H9 (cell line): ENCODE measurements at regions not wholly inside any gene's neighbourhood (a gene's known extent, or its start where the extent isn't known, plus 50 kb on each side); places are given as distances from the start of the nearest gene placed in this dataset.

ENCODE experiments used
- DNase-seq: peaks from one replicate; pipeline ENCODE4 v3.0.0-alpha.2; 2017
- H2AFZ ChIP-seq: one replicate; pipeline ENCODE4 v1.6.1; 2013; ENCODE audit warnings: mild to moderate bottlenecking, low read length, control low read depth, moderate library complexity
- H2AK5ac ChIP-seq: 2 replicates; pipeline ENCODE4 v1.6.1; 2013; ENCODE audit warnings: low read length, control low read depth, mixed read lengths; ENCODE audit not compliant: insufficient read length
- H2BK120ac ChIP-seq: one replicate; pipeline ENCODE4 v1.6.1; 2013; ENCODE audit warnings: low read depth, mild to moderate bottlenecking, low read length, control low read depth, inconsistent platforms; ENCODE audit not compliant: poor library complexity, severe bottlenecking
- H2BK12ac ChIP-seq: 2 replicates; pipeline ENCODE4 v1.6.1; 2013; ENCODE audit warnings: low read length, control low read depth, mixed read lengths, low read depth; ENCODE audit not compliant: insufficient read length
- H2BK15ac ChIP-seq: 2 replicates; pipeline ENCODE4 v1.6.1; 2013; ENCODE audit warnings: low read depth, low read length, control low read depth
- H2BK20ac ChIP-seq: one replicate; pipeline ENCODE4 v1.6.1; 2013; ENCODE audit warnings: low read depth, mild to moderate bottlenecking, low read length, control low read depth, inconsistent platforms; ENCODE audit not compliant: poor library complexity, severe bottlenecking
- H2BK5ac ChIP-seq: 2 replicates; pipeline ENCODE4 v1.6.1; 2013; ENCODE audit warnings: low read length, control low read depth, mixed read lengths; ENCODE audit not compliant: insufficient read length
- H3K14ac ChIP-seq: 2 replicates; pipeline ENCODE4 v1.6.1; 2013; ENCODE audit warnings: low read length, control low read depth; ENCODE audit not compliant: insufficient read depth
- H3K18ac ChIP-seq: 2 replicates; pipeline ENCODE4 v1.6.1; 2013; ENCODE audit warnings: low read depth, mild to moderate bottlenecking, mixed read lengths, low read length, control low read depth; ENCODE audit not compliant: insufficient read length
- H3K23ac ChIP-seq: 2 replicates; pipeline ENCODE4 v1.6.1; 2013; ENCODE audit warnings: low read length, control low read depth, mixed read lengths, low read depth; ENCODE audit not compliant: insufficient read length
- H3K23me2 ChIP-seq: 2 replicates; pipeline ENCODE4 v1.6.1; 2013; ENCODE audit warnings: low read depth, mild to moderate bottlenecking, mixed read lengths, low read length, control low read depth; ENCODE audit not compliant: insufficient read length, poor library complexity, severe bottlenecking
- H3K27ac ChIP-seq: 2 replicates; pipeline ENCODE4 v1.5.1; 2013; ENCODE audit warnings: low read length, control low read depth, mixed read lengths, low read depth; ENCODE audit not compliant: insufficient read length
- H3K27me3 ChIP-seq: 2 replicates; pipeline ENCODE4 v1.6.1; 2013; ENCODE audit warnings: low read length, control low read depth, inconsistent platforms; ENCODE audit not compliant: insufficient read depth
- H3K4ac ChIP-seq: 2 replicates; pipeline ENCODE4 v1.6.1; 2013; ENCODE audit warnings: low read depth, mild to moderate bottlenecking, control low read depth, inconsistent platforms, low read length, moderate library complexity
- H3K4me1 ChIP-seq: 2 replicates; pipeline ENCODE4 v1.6.1; 2013; ENCODE audit warnings: low read length, control low read depth, inconsistent platforms; ENCODE audit not compliant: insufficient read depth
- H3K4me2 ChIP-seq: 2 replicates; pipeline ENCODE4 v1.6.1; 2013; ENCODE audit warnings: low read length, control low read depth, mixed read lengths; ENCODE audit not compliant: insufficient read length, insufficient read depth
- H3K56ac ChIP-seq: 2 replicates; pipeline ENCODE4 v1.6.1; 2013; ENCODE audit warnings: low read depth, mild to moderate bottlenecking, mixed read lengths, low read length, control low read depth; ENCODE audit not compliant: insufficient read length
- H3K79me1 ChIP-seq: 2 replicates; pipeline ENCODE4 v1.6.1; 2013; ENCODE audit warnings: low read depth, mild to moderate bottlenecking, moderate library complexity, low read length, control low read depth, inconsistent platforms; ENCODE audit not compliant: insufficient read depth, poor library complexity, severe bottlenecking
- H3K79me2 ChIP-seq: 2 replicates; pipeline ENCODE4 v1.6.1; 2013; ENCODE audit warnings: low read length, control low read depth, inconsistent platforms; ENCODE audit not compliant: insufficient read depth
- H3K9ac ChIP-seq: 2 replicates; pipeline ENCODE4 v1.6.1; 2013; ENCODE audit warnings: low read length, control low read depth, mixed read lengths; ENCODE audit not compliant: insufficient read length; ENCODE audit errors: extremely low read depth
- H3K9me3 ChIP-seq: one replicate; pipeline ENCODE4 v1.6.1; 2013; ENCODE audit warnings: low read depth, low read length, inconsistent platforms; ENCODE audit not compliant: control insufficient read depth
- H3T11ph ChIP-seq: one replicate; pipeline ENCODE4 v1.6.1; 2013; ENCODE audit warnings: mild to moderate bottlenecking, low read length, control low read depth, inconsistent platforms
- H4K20me1 ChIP-seq: one replicate; pipeline ENCODE4 v1.6.1; 2013; ENCODE audit not compliant: control insufficient read depth, insufficient read length, insufficient read depth
- H4K5ac ChIP-seq: 2 replicates; pipeline ENCODE4 v1.6.1; 2013; ENCODE audit warnings: low read depth, mild to moderate bottlenecking, mixed read lengths, low read length, control low read depth; ENCODE audit not compliant: insufficient read length
- H4K8ac ChIP-seq: replicated peaks from 2 replicates; pipeline ENCODE4 v1.6.1; 2013; ENCODE audit warnings: low read length, control low read depth, mixed read lengths, low read depth; ENCODE audit not compliant: insufficient read length
- H4K91ac ChIP-seq: 2 replicates; pipeline ENCODE4 v1.6.1; 2013; ENCODE audit warnings: low read depth, mild to moderate bottlenecking, moderate library complexity, mixed read lengths, low read length, control low read depth; ENCODE audit not compliant: insufficient read length
- H3K27ac Mint-ChIP-seq, 3 experiments: 2 replicates in 2 of 3; 3 replicates in 1 of 3; pipeline ENCODE4 v1.8.0; 2020 to 2021; ENCODE audit warnings: mixed read lengths in 3 of 3, mild to moderate bottlenecking in 1 of 3, moderate library complexity in 1 of 3
- H3K27me3 Mint-ChIP-seq: 2 replicates; pipeline ENCODE4 v1.8.0; 2021; ENCODE audit warnings: low read depth, mild to moderate bottlenecking, moderate library complexity, mixed read lengths
- H3K36me3 Mint-ChIP-seq, 3 experiments: 2 replicates in 2 of 3; 3 replicates in 1 of 3; pipeline ENCODE4 v1.8.0; 2020 to 2021; ENCODE audit warnings: low read depth in 3 of 3, mixed read lengths in 3 of 3; ENCODE audit not compliant: insufficient read depth in 1 of 3
- H3K4me1 Mint-ChIP-seq, 2 experiments: 2 replicates each; pipeline ENCODE4 v1.8.0; 2020; ENCODE audit warnings: mixed read lengths in 2 of 2
- H3K4me3 Mint-ChIP-seq, 2 experiments: 2 replicates in 1 of 2; 3 replicates in 1 of 2; pipeline ENCODE4 v1.8.0; 2020 to 2021; ENCODE audit warnings: mild to moderate bottlenecking in 2 of 2, mixed read lengths in 2 of 2, moderate library complexity in 1 of 2
- H3K9me3 Mint-ChIP-seq, 2 experiments: 2 replicates in 1 of 2; 3 replicates in 1 of 2; pipeline ENCODE4 v1.8.0; 2020; ENCODE audit warnings: mild to moderate bottlenecking in 2 of 2, mixed read lengths in 2 of 2, moderate library complexity in 1 of 2
- WGBS: extraction: QIAGEN DNeasy Blood & Tissue Kit; methylation state at CpG from one replicate; pipeline ENCODE4 v1.1.7; 2013; ENCODE audit warnings: missing lambda C conversion rate, low lambda C conversion rate, mixed read lengths; ENCODE audit not compliant: insufficient read length; ENCODE audit errors: extremely low coverage; 5-methylcytosine and 5-hydroxymethylcytosine counted together
- TF ChIP-seq, protein P1 (sequence below): fragments of 200-600 bp; sonication (generic); conservative IDR thresholded peaks from 3 replicates; pipeline ENCODE4 v1.8.0; 2021; ENCODE audit warnings: antibody characterized with exemption, mild to moderate bottlenecking

DNA sequence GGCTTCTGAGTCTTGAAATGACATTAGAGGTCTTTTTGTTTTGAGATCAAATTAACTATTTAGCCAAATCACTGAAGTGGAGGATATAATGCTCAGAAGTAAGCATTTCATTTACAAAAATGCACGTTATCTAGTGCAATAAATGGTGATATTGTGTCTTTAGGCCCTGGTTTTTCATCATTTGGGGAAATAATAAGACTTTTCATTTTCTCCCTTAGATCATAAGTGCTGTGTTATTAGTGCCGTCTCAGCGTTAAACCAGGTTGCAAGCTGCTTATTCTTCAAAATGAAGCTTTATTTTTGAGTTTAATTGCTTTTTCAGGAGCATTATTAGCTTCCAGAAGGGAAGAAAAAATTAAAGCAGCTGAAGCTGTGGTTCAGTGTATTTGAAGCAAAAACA, 1416.8 kb upstream of the GOT2 start:
- Histone ChIP-seq H4K20me1 (no peaks in the 10 kb centered on the region), H3K9me3 (no peaks in the 10 kb centered on the region), H2BK20ac (no peak overlapping the region), H4K5ac (no peak overlapping the region), H3K4ac (no peak overlapping the region), H3T11ph (no peak overlapping the region), H3K27me3 (no peaks in the 10 kb centered on the region), H3K27ac (no peak overlapping the region), H3K56ac (no peak overlapping the region), H3K79me1 (no peaks in the 10 kb centered on the region), H2BK15ac (no peak overlapping the region), H2AK5ac (no peak overlapping the region), H3K9ac (no peak overlapping the region), H2BK120ac (no peak overlapping the region), H3K18ac (no peak overlapping the region), H2BK12ac (no peak overlapping the region), H4K8ac (no peak overlapping the region), H3K23ac (no peak overlapping the region), H3K4me1 (no peaks in the 10 kb centered on the region), H2BK5ac (no peak overlapping the region), H3K23me2 (no peaks in the 10 kb centered on the region), H4K91ac (no peak overlapping the region), H3K79me2 (no peaks in the 10 kb centered on the region), H2AFZ (no peak overlapping the region), H3K4me2 (no peak overlapping the region), H3K14ac (no peak overlapping the region)
- no peaks in the 10 kb centered on the region for H3K27me3 Mint-ChIP-seq
- DNase-seq = no peak
- no CpG with 5 or more reads among the region's 3 CpGs for WGBS
- H3K4me1 Mint-ChIP-seq = no peaks in the 10 kb centered on the region
- peaks cover 2 to 16% (median 3%) of the 10 kb centered on the region in 3 experiments; a peak in 3 of 7 replicates for H3K36me3 Mint-ChIP-seq
- H3K27ac Mint-ChIP-seq = no peak overlapping the region
- TF ChIP-seq, protein P1, sequence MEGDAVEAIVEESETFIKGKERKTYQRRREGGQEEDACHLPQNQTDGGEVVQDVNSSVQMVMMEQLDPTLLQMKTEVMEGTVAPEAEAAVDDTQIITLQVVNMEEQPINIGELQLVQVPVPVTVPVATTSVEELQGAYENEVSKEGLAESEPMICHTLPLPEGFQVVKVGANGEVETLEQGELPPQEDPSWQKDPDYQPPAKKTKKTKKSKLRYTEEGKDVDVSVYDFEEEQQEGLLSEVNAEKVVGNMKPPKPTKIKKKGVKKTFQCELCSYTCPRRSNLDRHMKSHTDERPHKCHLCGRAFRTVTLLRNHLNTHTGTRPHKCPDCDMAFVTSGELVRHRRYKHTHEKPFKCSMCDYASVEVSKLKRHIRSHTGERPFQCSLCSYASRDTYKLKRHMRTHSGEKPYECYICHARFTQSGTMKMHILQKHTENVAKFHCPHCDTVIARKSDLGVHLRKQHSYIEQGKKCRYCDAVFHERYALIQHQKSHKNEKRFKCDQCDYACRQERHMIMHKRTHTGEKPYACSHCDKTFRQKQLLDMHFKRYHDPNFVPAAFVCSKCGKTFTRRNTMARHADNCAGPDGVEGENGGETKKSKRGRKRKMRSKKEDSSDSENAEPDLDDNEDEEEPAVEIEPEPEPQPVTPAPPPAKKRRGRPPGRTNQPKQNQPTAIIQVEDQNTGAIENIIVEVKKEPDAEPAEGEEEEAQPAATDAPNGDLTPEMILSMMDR = no peak
- peaks cover 10 to 11% of the 10 kb centered on the region in 2 experiments; a peak in 4 of 5 replicates for H3K9me3 Mint-ChIP-seq
- H3K4me3 Mint-ChIP-seq = no peak overlapping the region
